HCT116 (cell line): ENCODE measurements at regions not wholly inside any gene's neighbourhood (a gene's known extent, or its start where the extent isn't known, plus 50 kb on each side); places are given as distances from the start of the nearest gene placed in this dataset.

ENCODE experiments used
- ATAC-seq: fragments of 200-7000 bp; cut with Tn5 transposase; 2 replicates; pipeline ENCODE4 v1.9.1; 2020; ENCODE audit warnings: mild to moderate bottlenecking, moderate library complexity
- BruUV-seq: library from RNA; stranded (reverse); fragments of 400-500 nt; replicated peaks from 2 replicates; lab custom pipeline; 2021; lab: Mats Ljungman, UMichigan
- CTCF ChIA-PET: fragments of 300-600 bp; sonication (Branson Sonifier 250); formaldehyde crosslinking; loops from one replicate; lab custom pipeline; 2021; ENCODE audit warnings: antibody characterized with exemption; lab: Charles Lee
- POLR2A ChIA-PET: fragments of 300-600, 350-600 bp; sonication (Branson Sonifier 250); formaldehyde crosslinking; loops from one replicate; lab custom pipeline; 2021; ENCODE audit warnings: antibody characterized with exemption; lab: Charles Lee
- RAD21 ChIA-PET, 2 experiments: fragments of 300-600 bp; sonication (Branson Sonifier 250); formaldehyde crosslinking; loops; one replicate each; lab custom pipeline; 2023; ENCODE audit warnings: low total read pairs in 2 of 2; ENCODE audit not compliant: uncharacterized antibody in 2 of 2, unreplicated experiment in 2 of 2, low non-redundant PET in 1 of 2; lab: Charles Lee
- DNase-seq: peaks from one replicate; pipeline ENCODE4 v3.0.0-alpha.2; 2010; ENCODE audit warnings: low read depth, low spot score
- H2AFZ ChIP-seq: fragments of 200-600 bp; shearing (Covaris generic), sonication (generic); 2 replicates; pipeline ENCODE4 v1.6.1; 2017; ENCODE audit warnings: low read depth, mixed run types, mixed read lengths, antibody characterized with exemption, low read length; ENCODE audit not compliant: poor library complexity, severe bottlenecking
- H3K27ac ChIP-seq: 2 replicates; pipeline ENCODE4 v1.5.1; 2012; ENCODE audit warnings: low read depth, low read length
- H3K27me3 ChIP-seq: fragments of 200-600 bp; sonication (generic); 2 replicates; pipeline ENCODE4 v1.6.1; 2016; ENCODE audit warnings: mixed run types, low read length, mixed read lengths; ENCODE audit not compliant: insufficient read depth
- H3K36me3 ChIP-seq, 2 experiments: fragments of 200-500 bp in 1 of 2; fragments of 200-600 bp in 1 of 2; sonication (Bioruptor generic) in 1 of 2; sonication (generic) in 1 of 2; 2 replicates each; pipeline versions ENCODE4 v1.5.1 to v1.6.1; 2014 to 2016; ENCODE audit warnings: low read length in 2 of 2, inconsistent platforms in 1 of 2, mixed read lengths in 1 of 2, mixed run types in 1 of 2; ENCODE audit not compliant: insufficient read depth in 2 of 2, control insufficient read depth in 1 of 2
- H3K4me1 ChIP-seq, 2 experiments: fragments of 200-600 bp in 1 of 2; sonication (generic) in 1 of 2; 2 replicates each; pipeline versions ENCODE4 v1.5.1 to v1.6.1; 2012 to 2017; ENCODE audit warnings: low read length in 2 of 2, inconsistent platforms in 1 of 2, mild to moderate bottlenecking in 1 of 2, mixed read lengths in 1 of 2, mixed run types in 1 of 2, moderate library complexity in 1 of 2; ENCODE audit not compliant: insufficient read depth in 2 of 2, control insufficient read depth in 1 of 2
- H3K4me2 ChIP-seq: fragments of 200-600 bp; sonication (generic); 2 replicates; pipeline ENCODE4 v1.6.1; 2017; ENCODE audit warnings: mixed run types, low read length, mixed read lengths
- H3K4me3 ChIP-seq, 2 experiments: fragments of 200-600 bp in 1 of 2; sonication (generic) in 1 of 2; replicated peaks in 1 of 2; 2 replicates each; pipeline ENCODE4 v1.5.1; 2011 to 2016; ENCODE audit warnings: low read length in 2 of 2, control low read depth in 1 of 2, low read depth in 1 of 2, mild to moderate bottlenecking in 1 of 2, mixed read lengths in 1 of 2, mixed run types in 1 of 2
- H3K79me2 ChIP-seq: fragments of 200-600 bp; sonication (generic); 2 replicates; pipeline ENCODE4 v1.6.1; 2017; ENCODE audit warnings: mild to moderate bottlenecking, mixed run types, low read length, moderate library complexity, mixed read lengths; ENCODE audit not compliant: insufficient read depth
- H3K9ac ChIP-seq: fragments of 200-600 bp; sonication (generic); 2 replicates; pipeline ENCODE4 v1.6.1; 2016; ENCODE audit warnings: low read length, mixed read lengths
- H3K9me2 ChIP-seq: fragments of 200-600 bp; sonication (generic), shearing (Covaris generic); 2 replicates; pipeline ENCODE4 v1.6.1; 2017; ENCODE audit warnings: mixed run types, mild to moderate bottlenecking, moderate library complexity; ENCODE audit not compliant: insufficient read depth
- H3K9me3 ChIP-seq, 2 experiments: fragments of 200-500 bp in 1 of 2; fragments of 200-600 bp in 1 of 2; sonication (Bioruptor generic) in 1 of 2; sonication (generic) in 1 of 2; 2 replicates each; pipeline ENCODE4 v1.6.1; 2014 to 2017; ENCODE audit warnings: low read length in 2 of 2, mixed read lengths in 2 of 2, inconsistent platforms in 1 of 2, low read depth in 1 of 2, mild to moderate bottlenecking in 1 of 2, mixed run types in 1 of 2, moderate library complexity in 1 of 2; ENCODE audit not compliant: control insufficient read depth in 1 of 2, insufficient read depth in 1 of 2
- H4K20me1 ChIP-seq: fragments of 200-600 bp; sonication (generic), shearing (Covaris generic); 2 replicates; pipeline ENCODE4 v1.6.1; 2017; ENCODE audit warnings: mixed run types, mild to moderate bottlenecking, moderate library complexity; ENCODE audit not compliant: insufficient read depth
- CBX3 ChIP-seq: IDR thresholded peaks from 2 replicates; pipeline ENCODE4 v1.6.1; 2012; ENCODE audit warnings: low read depth
- CTCF ChIP-seq, 3 experiments: fragments of 200-600 bp in 1 of 3; sonication (generic) in 1 of 3; IDR thresholded peaks in 2 of 3; conservative IDR thresholded peaks in 1 of 3; 2 replicates each; pipeline ENCODE4 v1.5.1; 2012 to 2017; ENCODE audit warnings: low read depth in 2 of 3, low read length in 2 of 3, antibody characterized with exemption in 1 of 3, borderline replicate concordance in 1 of 3, control low read depth in 1 of 3, mild to moderate bottlenecking in 1 of 3, mixed read lengths in 1 of 3, mixed run types in 1 of 3, moderate library complexity in 1 of 3; ENCODE audit not compliant: insufficient read depth in 1 of 3
- EZH2phosphoT487 ChIP-seq: fragments of 200-600 bp; IDR thresholded peaks from 2 replicates; pipeline ENCODE4 v1.6.1; 2018; ENCODE audit warnings: antibody characterized with exemption, borderline replicate concordance
- MAX ChIP-seq: IDR thresholded peaks from 2 replicates; pipeline ENCODE4 v1.6.1; 2012
- POLR2A ChIP-seq: IDR thresholded peaks from 2 replicates; pipeline ENCODE4 v1.7.0; 2011; ENCODE audit warnings: borderline replicate concordance; ENCODE audit not compliant: insufficient read depth, insufficient read length; ENCODE audit errors: extremely low read depth
- RAD21 ChIP-seq: IDR thresholded peaks from 2 replicates; pipeline ENCODE4 v1.6.1; 2012; ENCODE audit warnings: low read depth, mild to moderate bottlenecking
- REST ChIP-seq: IDR thresholded peaks from 2 replicates; pipeline ENCODE4 v1.6.1; 2012; ENCODE audit warnings: low read depth
- SP1 ChIP-seq: IDR thresholded peaks from 2 replicates; pipeline ENCODE4 v1.6.1; 2012; ENCODE audit warnings: low read depth
- TCF7L2 ChIP-seq: IDR thresholded peaks from 2 replicates; pipeline ENCODE4 v1.7.0; 2011; ENCODE audit warnings: borderline replicate concordance, inconsistent platforms; ENCODE audit not compliant: insufficient read depth, insufficient read length; ENCODE audit errors: extremely low read depth
- ZFX ChIP-seq: fragments of 450-650 bp; IDR thresholded peaks from 2 replicates; pipeline ENCODE4 v1.6.1; 2017
- ZNF274 ChIP-seq: fragments of 200-500 bp; sonication (Bioruptor generic); IDR thresholded peaks from 2 replicates; pipeline ENCODE4 v1.6.1; 2014; ENCODE audit warnings: mild to moderate bottlenecking, low read depth, low read length, inconsistent platforms
- intact Hi-C: fragments of 100-400 bp; cut with micrococcal nuclease; formaldehyde crosslinking; loops from 2 replicates; pipeline ENCODE4 v1.10.0; 2022

- intact Hi-C loops: no loop called here
These were observed 279.8 kb downstream of the EPHA7 start for GRCh38 chr6:93139408-93140081.

More at GRCh38 chr6:93139408-93140081, 279.8 kb downstream of the EPHA7 start:
- TF ChIP-seq SP1: no peak
- TF ChIP-seq RAD21: no peak
- TF ChIP-seq ZFX: no peak
- TF ChIP-seq REST: no peak
- TF ChIP-seq MAX: no peak
- TF ChIP-seq ZNF274: no peak
- TF ChIP-seq CTCF (IDR thresholded peaks at IDR 0.05 in 2 of 3, conservative IDR thresholded peaks at IDR 0.05 in 1 of 3; ENCODE audit: borderline replicate concordance in 1 of 3, insufficient read depth in 1 of 3, low read depth in 2 of 3, low read length in 2 of 3): no peak
- no peak for TF ChIP-seq EZH2phosphoT487
- no peak for TF ChIP-seq POLR2A
- no peak for TF ChIP-seq TCF7L2
- no peak for TF ChIP-seq CBX3
- TF ChIP-seq, all 23 proteins: peak for 0
- no peaks in the 10 kb centered on the region for H3K79me2 ChIP-seq
- no peak overlapping the region for H2AFZ ChIP-seq
- no peak overlapping the region for H3K4me3 ChIP-seq
- DNase-seq (no peak), ATAC-seq (no peak)
- no TSS peak for BruUV-seq
- H3K9me2 ChIP-seq: no peaks in the 10 kb centered on the region
- no peak overlapping the region for H3K9ac ChIP-seq
- H3K36me3 ChIP-seq: no peaks in the 10 kb centered on the region
- CTCF ChIA-PET: no interaction called here
- POLR2A ChIA-PET: no interaction called here
- no peak overlapping the region for H3K27ac ChIP-seq
- H3K27me3 ChIP-seq: no peaks in the 10 kb centered on the region
- H4K20me1 ChIP-seq: no peaks in the 10 kb centered on the region
- no peak overlapping the region for H3K4me2 ChIP-seq
- H3K4me1 ChIP-seq: no peaks in the 10 kb centered on the region
- H3K9me3 ChIP-seq: peaks cover 0 to 13% of the 10 kb centered on the region in 2 experiments; a peak in 2 of 4 replicates
- RAD21 ChIA-PET: no interaction called here
